ENCODE measurements at regions not wholly inside any gene's neighbourhood (a gene's known extent, or its start where the extent isn't known, plus 50 kb on each side); places are given as distances from the start of the nearest gene placed in this dataset.
"Not testable (repeated sequence)": the region's sequence is repeated elsewhere in the genome, so short reads cannot be mapped to it uniquely, and the experiment has no call there.

DNA sequence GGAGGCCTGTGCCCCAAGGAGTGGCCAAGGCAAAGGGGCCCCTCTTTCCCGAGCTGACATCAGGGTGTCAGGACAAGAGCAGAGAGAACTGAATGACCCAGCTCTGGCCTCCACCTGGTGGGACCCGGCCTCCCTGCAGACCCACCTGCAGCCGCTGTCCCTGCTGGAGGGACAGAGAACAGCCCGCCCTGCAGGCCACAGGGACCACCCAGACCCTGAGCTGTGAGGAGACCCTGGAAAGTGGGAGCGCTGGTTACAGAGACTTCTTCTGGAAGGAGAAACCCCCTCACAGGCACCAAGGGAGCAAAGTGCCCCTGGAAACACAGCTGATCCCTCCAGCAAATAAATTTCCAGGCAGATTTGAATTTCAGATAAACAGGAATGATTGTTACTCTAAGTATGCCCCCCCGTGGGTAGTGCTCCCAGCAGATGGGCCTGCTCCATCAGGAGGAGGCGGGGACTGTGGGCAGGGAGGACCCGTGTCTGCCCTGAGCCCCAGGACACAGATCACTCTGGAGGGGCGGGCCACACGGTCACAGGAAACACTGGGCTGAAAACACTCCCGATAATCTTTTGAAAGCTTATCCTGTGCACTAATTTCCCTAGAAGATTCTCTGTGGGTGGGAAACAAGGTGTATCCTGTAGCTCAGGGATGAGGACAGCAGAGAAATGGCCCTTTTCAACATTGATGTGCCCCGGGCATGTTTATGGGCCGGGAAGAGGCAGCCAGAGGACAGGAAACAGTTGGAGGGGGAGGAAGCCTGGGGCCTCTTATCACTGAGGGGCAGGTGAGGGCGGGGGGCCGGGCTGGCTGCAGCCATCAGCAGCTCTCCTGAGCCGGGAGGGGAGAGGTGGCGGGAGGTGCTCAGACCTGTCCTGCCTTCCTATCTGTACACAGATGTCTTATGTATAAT is 276.0 kb downstream of the ADGRD1 start:
- DNase-seq (ENCODE audit: extremely low spot score) = no peak

DNA sequence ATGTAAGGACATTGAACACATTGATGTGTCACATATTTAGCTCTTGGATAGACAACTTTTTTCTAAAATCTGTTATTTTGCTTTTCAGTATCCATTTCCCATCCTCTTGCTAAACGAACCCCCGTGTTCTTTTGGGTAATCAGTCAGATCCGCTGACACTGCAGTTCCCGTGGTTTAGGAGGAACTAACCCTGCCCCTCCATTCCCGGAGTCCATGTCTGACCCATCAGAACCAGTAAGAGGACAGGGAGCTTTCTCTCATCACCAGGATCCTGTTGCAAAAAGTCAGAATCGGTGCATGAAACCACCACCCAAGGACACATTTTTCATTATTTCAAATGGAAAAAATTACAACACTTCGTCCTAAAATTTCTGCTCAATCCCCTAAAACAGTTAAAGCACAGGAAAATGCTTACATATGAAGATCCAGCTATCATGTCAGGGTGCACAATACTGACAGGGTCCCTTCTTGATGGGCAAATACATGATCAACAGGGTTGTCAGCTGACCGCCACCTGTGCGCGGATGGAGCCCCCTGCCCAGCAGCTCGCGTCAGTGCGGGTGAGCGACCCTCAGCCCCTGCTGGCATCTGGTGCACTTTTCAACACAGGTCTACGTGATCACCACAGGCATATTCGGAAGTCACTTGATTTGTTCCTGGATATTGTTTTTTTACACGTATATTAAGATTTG is 276.8 kb downstream of the ADGRD1 start:
- DNase-seq (ENCODE audit: extremely low spot score) = no peak
- ChIA-PET CTCF (interaction anchor here (1.3 kb wide), 1 partner anchor 10 kb away, joined by 3 read pairs; no protein-coding TSS in a partner anchor), POLR2A (no interaction called here)
- TF ChIP-seq, protein P1, sequence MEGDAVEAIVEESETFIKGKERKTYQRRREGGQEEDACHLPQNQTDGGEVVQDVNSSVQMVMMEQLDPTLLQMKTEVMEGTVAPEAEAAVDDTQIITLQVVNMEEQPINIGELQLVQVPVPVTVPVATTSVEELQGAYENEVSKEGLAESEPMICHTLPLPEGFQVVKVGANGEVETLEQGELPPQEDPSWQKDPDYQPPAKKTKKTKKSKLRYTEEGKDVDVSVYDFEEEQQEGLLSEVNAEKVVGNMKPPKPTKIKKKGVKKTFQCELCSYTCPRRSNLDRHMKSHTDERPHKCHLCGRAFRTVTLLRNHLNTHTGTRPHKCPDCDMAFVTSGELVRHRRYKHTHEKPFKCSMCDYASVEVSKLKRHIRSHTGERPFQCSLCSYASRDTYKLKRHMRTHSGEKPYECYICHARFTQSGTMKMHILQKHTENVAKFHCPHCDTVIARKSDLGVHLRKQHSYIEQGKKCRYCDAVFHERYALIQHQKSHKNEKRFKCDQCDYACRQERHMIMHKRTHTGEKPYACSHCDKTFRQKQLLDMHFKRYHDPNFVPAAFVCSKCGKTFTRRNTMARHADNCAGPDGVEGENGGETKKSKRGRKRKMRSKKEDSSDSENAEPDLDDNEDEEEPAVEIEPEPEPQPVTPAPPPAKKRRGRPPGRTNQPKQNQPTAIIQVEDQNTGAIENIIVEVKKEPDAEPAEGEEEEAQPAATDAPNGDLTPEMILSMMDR (IDR thresholded peaks at IDR 0.05; ENCODE audit: control extremely low read depth, extremely low read depth, low read depth, missing control alignments) = no peak

More for the DNA sequence above, 276.0 kb downstream of the ADGRD1 start:
- ChIA-PET CTCF (interaction anchor here (1.2 to 1.3 kb wide), 2 partner anchors 11 to 37 kb away, joined by 3 read pairs; no protein-coding TSS in a partner anchor), POLR2A (no interaction called here)
- TF ChIP-seq, protein P1 (IDR thresholded peaks at IDR 0.05; ENCODE audit: control extremely low read depth, extremely low read depth, low read depth, missing control alignments) = no peak

DNA sequence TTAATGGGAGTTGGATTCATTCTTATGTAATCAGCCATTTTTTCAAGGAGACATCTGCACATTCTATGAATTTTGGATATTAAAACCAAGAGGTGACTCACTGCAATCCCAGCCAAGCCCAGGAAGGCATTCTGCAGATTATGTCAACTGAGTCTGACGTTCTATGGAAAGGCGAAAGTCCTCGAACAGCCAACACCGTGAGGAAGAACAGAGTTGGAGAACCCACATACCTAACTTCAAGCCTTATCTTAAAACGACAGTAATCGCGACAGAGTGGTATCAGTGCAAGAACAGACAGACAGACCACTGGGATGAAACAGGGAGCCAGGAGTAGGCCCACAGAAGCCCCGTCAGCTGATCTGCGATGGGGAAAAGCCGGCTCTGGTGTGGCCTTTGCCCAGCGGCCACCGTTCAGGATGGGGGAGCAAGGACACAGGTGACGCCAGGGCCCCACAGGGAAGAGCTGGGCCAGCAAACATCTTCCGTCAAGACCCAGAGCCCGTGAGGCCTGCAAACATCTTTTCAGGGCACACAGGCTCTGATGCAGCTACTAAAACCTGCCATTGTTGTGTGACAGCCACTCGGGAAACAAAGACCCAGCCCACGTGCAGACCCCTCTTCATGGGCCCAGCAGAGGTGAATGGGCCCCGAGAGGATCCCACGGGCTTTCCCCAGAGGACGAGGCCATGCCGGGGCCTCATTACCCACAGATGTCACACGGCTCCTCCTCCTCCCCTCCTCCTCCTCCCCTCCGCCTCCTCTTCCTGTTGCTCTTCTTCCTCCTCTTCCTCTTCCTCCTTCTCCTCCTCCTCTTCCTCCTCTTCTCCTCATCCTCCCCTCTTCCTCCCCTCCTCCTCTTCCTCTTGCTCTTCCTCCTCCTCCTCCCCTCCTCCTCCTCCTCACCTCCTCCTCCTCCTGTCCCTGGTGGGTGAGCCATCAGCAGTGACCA is 277.6 kb downstream of the ADGRD1 start:
- ChIA-PET CTCF (interaction anchor here (1.3 kb wide), 1 partner anchor 9 kb away, joined by 3 read pairs; no protein-coding TSS in a partner anchor), POLR2A (no interaction called here)
- TF ChIP-seq, protein P1 (IDR thresholded peaks at IDR 0.05; ENCODE audit: control extremely low read depth, extremely low read depth, low read depth, missing control alignments) = no peak

DNA sequence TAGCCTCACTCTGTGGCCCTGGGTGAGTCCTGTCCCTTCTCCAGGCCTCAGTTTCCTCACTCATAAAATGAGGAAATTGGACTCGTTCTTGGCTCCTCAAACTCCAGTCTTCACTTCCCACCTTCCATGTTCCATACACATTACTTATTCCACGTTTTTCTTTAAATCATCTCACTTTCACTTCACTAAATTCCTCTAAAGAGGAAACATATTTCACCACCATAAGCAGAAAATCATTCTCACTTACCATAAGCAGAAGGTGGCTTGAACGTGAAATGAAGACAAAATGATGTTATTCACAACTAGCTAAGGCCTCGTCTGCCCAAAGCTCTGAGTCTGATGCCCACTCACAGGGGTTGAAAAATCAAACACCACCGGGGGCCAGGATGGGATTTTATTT is 278.3 kb downstream of the ADGRD1 start:
- TF ChIP-seq, protein P1 (IDR thresholded peaks at IDR 0.05; ENCODE audit: control extremely low read depth, extremely low read depth, low read depth, missing control alignments) = no peak
- CTCF ChIA-PET = no interaction called here
- POLR2A ChIA-PET = no interaction called here
- no peak for DNase-seq (ENCODE audit: extremely low spot score)

More for the DNA sequence above, 277.6 kb downstream of the ADGRD1 start:
- no peak for DNase-seq (ENCODE audit: extremely low spot score)

DNA sequence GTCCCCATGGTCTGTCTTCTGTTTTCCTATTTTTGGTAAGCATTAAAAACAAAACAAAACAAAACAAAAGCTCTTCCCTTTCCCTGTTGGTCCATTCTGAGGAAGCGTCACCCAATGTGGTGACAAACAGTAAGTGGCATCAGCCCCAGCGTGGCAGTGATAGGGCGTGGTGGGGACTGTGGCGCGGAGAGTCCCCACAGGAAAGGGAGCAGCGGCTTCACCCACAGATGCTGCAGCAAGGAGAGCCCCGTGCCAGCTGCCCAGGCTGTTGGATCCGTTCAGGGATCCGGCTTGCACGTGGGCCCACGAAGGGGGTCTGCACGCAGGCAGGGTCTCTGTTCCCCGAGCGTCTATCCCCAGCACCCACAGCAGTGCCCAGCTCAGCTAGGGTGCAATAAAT is 279.2 kb downstream of the ADGRD1 start:
- DNase-seq (ENCODE audit: extremely low spot score); POLR2A ChIA-PET; CTCF ChIA-PET: not testable (repeated sequence)

DNA sequence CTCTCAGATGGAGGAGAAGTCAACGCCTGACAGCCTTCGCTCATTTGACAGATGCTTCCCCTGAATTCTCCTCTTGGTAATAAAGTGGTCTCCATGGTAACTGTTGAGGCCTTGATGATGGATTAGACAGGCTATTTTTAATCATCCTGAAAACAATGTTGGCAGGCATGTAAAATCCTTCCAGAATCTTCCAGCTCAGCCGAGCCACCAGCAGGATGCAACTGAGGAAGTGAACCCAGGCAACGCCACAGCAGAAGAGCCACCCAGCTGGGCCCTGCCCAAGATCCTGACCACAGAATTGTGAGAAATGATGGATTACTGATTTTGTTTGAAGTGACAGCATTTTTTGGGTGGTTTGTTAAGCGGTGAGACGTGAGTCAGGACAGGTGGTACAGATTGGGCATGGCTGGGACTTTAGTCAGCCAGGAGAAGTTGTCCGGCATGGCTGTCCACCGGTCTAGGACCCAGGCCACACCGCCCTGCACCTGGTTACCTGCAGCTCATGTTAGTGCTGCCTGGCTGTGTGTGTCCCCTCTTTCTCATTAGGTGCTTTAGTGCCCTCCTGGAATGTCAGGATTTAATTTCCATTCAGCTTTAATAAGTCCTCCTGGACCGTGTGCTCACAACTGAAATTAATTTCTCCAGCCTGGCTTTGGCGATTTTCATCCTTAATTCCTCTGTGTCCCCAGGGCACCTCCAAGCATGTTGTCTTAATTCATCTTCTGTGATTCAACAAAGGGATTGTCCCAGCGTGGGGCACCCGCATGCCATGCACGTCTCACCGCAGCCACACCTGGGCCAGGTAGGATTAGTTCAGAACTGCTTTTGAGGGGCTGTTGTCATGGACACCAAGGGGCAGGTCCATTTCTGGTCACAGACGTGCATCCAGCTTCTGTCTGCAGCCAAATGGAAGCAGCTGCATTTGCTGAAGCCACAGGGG is 280.4 kb downstream of the ADGRD1 start:
- DNase-seq (ENCODE audit: extremely low spot score); CTCF ChIA-PET; POLR2A ChIA-PET: not testable (repeated sequence)

DNA sequence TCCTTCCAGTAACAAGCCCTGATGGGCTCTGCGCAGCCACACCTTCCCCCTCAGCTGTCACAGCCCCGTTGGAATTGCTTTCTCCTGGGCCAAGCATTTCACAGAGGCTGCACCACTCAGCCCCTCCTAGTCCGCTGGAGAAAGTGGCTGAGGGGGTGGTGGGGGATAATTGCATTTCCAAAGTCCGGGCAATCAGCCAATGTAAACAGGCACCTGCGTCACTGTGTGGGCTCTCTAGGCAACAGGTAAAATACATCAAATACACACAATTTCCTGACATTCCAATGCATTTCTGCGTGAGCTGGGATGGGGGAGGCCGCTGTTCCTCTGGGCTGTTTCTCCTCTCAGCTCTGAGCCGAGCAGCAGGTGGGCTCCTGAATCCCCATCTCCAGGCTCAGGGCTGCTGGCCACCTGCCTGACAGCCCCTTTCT is 281.1 kb downstream of the ADGRD1 start:
- CTCF ChIA-PET; POLR2A ChIA-PET; DNase-seq (ENCODE audit: extremely low spot score): not testable (repeated sequence)

Measured in GM10248 (cell line).